Left ventricle myocardium inferior (tissue), 1 donor: ENCODE measurements at regions not wholly inside any gene's neighbourhood (a gene's known extent, or its start where the extent isn't known, plus 50 kb on each side); places are given as distances from the start of the nearest gene placed in this dataset.

Experiments
- DNase-seq: peaks from one replicate; pipeline ENCODE4 v3.0.0-alpha.2; 2020
- H3K27ac ChIP-seq: fragments of 200-600 bp; replicated peaks from 2 replicates; pipeline ENCODE4 v1.8.0; 2021
- H3K27me3 ChIP-seq: fragments of 200-600 bp; 2 replicates; pipeline ENCODE4 v1.8.0; 2021; ENCODE audit warnings: low read depth
- H3K36me3 ChIP-seq: fragments of 200-600 bp; 2 replicates; pipeline ENCODE4 v1.8.0; 2021
- H3K4me1 ChIP-seq: fragments of 200-600 bp; 2 replicates; pipeline ENCODE4 v1.8.0; 2021
- H3K4me3 ChIP-seq: fragments of 200-600 bp; 2 replicates; pipeline ENCODE4 v1.8.0; 2021; ENCODE audit warnings: mild to moderate bottlenecking, moderate library complexity
- H3K9me3 ChIP-seq: fragments of 200-600 bp; replicated peaks from 2 replicates; pipeline ENCODE4 v1.8.0; 2021
- CTCF ChIP-seq: fragments of 200-600 bp; IDR thresholded peaks from 2 replicates; pipeline ENCODE4 v1.8.0; 2021; ENCODE audit warnings: antibody characterized with exemption, mild to moderate bottlenecking, borderline replicate concordance
- intact Hi-C: fragments of 100-400 bp; cut with micrococcal nuclease; formaldehyde crosslinking; loops from one replicate; pipeline ENCODE4 v1.11.0; 2022
- donor health status: DM: no; HTN: yes; CAD: no; lungs with severe emphysema.

- intact Hi-C loops: no loop called here
- Histone ChIP-seq H3K9me3 (no peaks in the 10 kb centered on the region), H3K27me3 (no peaks in the 10 kb centered on the region), H3K36me3 (no peaks in the 10 kb centered on the region), H3K27ac (no peak overlapping the region), H3K4me3 (no peak overlapping the region), H3K4me1 (no peaks in the 10 kb centered on the region)
- TF ChIP-seq CTCF: no peak
- DNase-seq: no peak
Measured at GRCh38 chrX:20319054-20319453, 52.3 kb upstream of the RPS6KA3 start.

GRCh38 chrX:20317873-20318272 lies 51.2 kb upstream of the RPS6KA3 start:
- Histone ChIP-seq H3K4me1 (no peaks in the 10 kb centered on the region), H3K4me3 (no peak overlapping the region), H3K36me3 (no peaks in the 10 kb centered on the region), H3K9me3 (no peaks in the 10 kb centered on the region), H3K27ac (no peak overlapping the region), H3K27me3 (no peaks in the 10 kb centered on the region)
- intact Hi-C loops: no loop called here
- no peak for DNase-seq
- TF ChIP-seq CTCF: no peak
